ENCODE measurements at regions not wholly inside any gene's neighbourhood (a gene's known extent, or its start where the extent isn't known, plus 50 kb on each side); places are given as distances from the start of the nearest gene placed in this dataset.

GRCh38 chr9:118665226-118665919 is 703.9 kb downstream of the BRINP1 start:
- H4K20me1 ChIP-seq (ENCODE audit: control insufficient read depth, extremely low read depth, insufficient read depth, low read length), result no peaks in the 10 kb centered on the region
- dilution Hi-C loops (cut with MboI; ENCODE audit: extremely low pct_ligation_motif_present, low sequenced_read_pairs), result no loop called here
- H3K27ac ChIP-seq (ENCODE audit: control insufficient read depth, insufficient read depth, low read length), result no peak overlapping the region
- no peak for FAIRE-seq
- H3K9me3 ChIP-seq (ENCODE audit: control insufficient read depth, low read depth, low read length), result no peaks in the 10 kb centered on the region
- H3K79me2 ChIP-seq (ENCODE audit: control insufficient read depth, insufficient read depth, low read length), result no peaks in the 10 kb centered on the region
- H3K4me1 ChIP-seq (ENCODE audit: control insufficient read depth, extremely low read depth, insufficient read depth, low read length), result no peaks in the 10 kb centered on the region
- H3K9me1 ChIP-seq (ENCODE audit: control insufficient read depth, extremely low read depth, insufficient read depth, low read length), result no peaks in the 10 kb centered on the region
- H3K4me2 ChIP-seq (ENCODE audit: control insufficient read depth, extremely low read depth, insufficient read depth, low read depth, low read length), result no peak overlapping the region
- H3K4me3 ChIP-seq (ENCODE audit: control insufficient read depth in 2 of 3, extremely low read depth in 1 of 3, insufficient read depth in 2 of 3, low read depth in 1 of 3, low read length in 3 of 3), result no peak overlapping the region
- H3K36me3 ChIP-seq (ENCODE audit: control insufficient read depth in 2 of 2, extremely low read depth in 1 of 2, insufficient read depth in 2 of 2, low read length in 2 of 2), result no peaks in the 10 kb centered on the region
- DNase-seq (ENCODE audit: low read depth, low spot score), result no peak
- no peaks in the 10 kb centered on the region for H3K27me3 ChIP-seq (ENCODE audit: control insufficient read depth, extremely low read depth, insufficient read depth, low read length)
- H3K9ac ChIP-seq (ENCODE audit: control insufficient read depth, extremely low read depth, insufficient read depth, low read length), result no peak overlapping the region
- TF ChIP-seq CTCF (optimal IDR thresholded peaks at IDR 0.05 in 1 of 3, IDR thresholded peaks at IDR 0.05 in 1 of 3, conservative IDR thresholded peaks at IDR 0.05 in 1 of 3; ENCODE audit: extremely low read depth in 1 of 3, insufficient read depth in 2 of 3, low read length in 3 of 3) (no peak), EZH2 (IDR thresholded peaks at IDR 0.05; ENCODE audit: low read length) (no peak)
- H2AFZ ChIP-seq (ENCODE audit: control insufficient read depth, low read length), result no peak overlapping the region

- H3K27ac ChIP-seq (ENCODE audit: control insufficient read depth, insufficient read depth, low read length), result no peak overlapping the region
- no peaks in the 10 kb centered on the region for H3K9me3 ChIP-seq (ENCODE audit: control insufficient read depth, low read depth, low read length)
- DNase-seq (ENCODE audit: low read depth, low spot score) (no peak), FAIRE-seq (no peak)
- no peak overlapping the region for H2AFZ ChIP-seq (ENCODE audit: control insufficient read depth, low read length)
- H4K20me1 ChIP-seq (ENCODE audit: control insufficient read depth, extremely low read depth, insufficient read depth, low read length), result no peaks in the 10 kb centered on the region
- H3K79me2 ChIP-seq (ENCODE audit: control insufficient read depth, insufficient read depth, low read length), result no peaks in the 10 kb centered on the region
- dilution Hi-C loops (cut with MboI; ENCODE audit: extremely low pct_ligation_motif_present, low sequenced_read_pairs), result no loop called here
- H3K36me3 ChIP-seq (ENCODE audit: control insufficient read depth in 2 of 2, extremely low read depth in 1 of 2, insufficient read depth in 2 of 2, low read length in 2 of 2), result no peaks in the 10 kb centered on the region
- no peak overlapping the region for H3K4me3 ChIP-seq (ENCODE audit: control insufficient read depth in 2 of 3, extremely low read depth in 1 of 3, insufficient read depth in 2 of 3, low read depth in 1 of 3, low read length in 3 of 3)
- H3K9ac ChIP-seq (ENCODE audit: control insufficient read depth, extremely low read depth, insufficient read depth, low read length), result no peak overlapping the region
- TF ChIP-seq CTCF (optimal IDR thresholded peaks at IDR 0.05 in 1 of 3, IDR thresholded peaks at IDR 0.05 in 1 of 3, conservative IDR thresholded peaks at IDR 0.05 in 1 of 3; ENCODE audit: extremely low read depth in 1 of 3, insufficient read depth in 2 of 3, low read length in 3 of 3) (no peak), EZH2 (IDR thresholded peaks at IDR 0.05; ENCODE audit: low read length) (no peak)
- H3K4me2 ChIP-seq (ENCODE audit: control insufficient read depth, extremely low read depth, insufficient read depth, low read depth, low read length), result no peak overlapping the region
- H3K4me1 ChIP-seq (ENCODE audit: control insufficient read depth, extremely low read depth, insufficient read depth, low read length), result no peaks in the 10 kb centered on the region
- H3K9me1 ChIP-seq (ENCODE audit: control insufficient read depth, extremely low read depth, insufficient read depth, low read length), result no peaks in the 10 kb centered on the region
- no peaks in the 10 kb centered on the region for H3K27me3 ChIP-seq (ENCODE audit: control insufficient read depth, extremely low read depth, insufficient read depth, low read length)
Observed at GRCh38 chr9:118670011-118670953, 699.0 kb downstream of the BRINP1 start.
